ENCODE measurements at regions not wholly inside any gene's neighbourhood (a gene's known extent, or its start where the extent isn't known, plus 50 kb on each side); places are given as distances from the start of the nearest gene placed in this dataset.
"Not testable (repeated sequence)": the region's sequence is repeated elsewhere in the genome, so short reads cannot be mapped to it uniquely, and the experiment has no call there.

DNA sequence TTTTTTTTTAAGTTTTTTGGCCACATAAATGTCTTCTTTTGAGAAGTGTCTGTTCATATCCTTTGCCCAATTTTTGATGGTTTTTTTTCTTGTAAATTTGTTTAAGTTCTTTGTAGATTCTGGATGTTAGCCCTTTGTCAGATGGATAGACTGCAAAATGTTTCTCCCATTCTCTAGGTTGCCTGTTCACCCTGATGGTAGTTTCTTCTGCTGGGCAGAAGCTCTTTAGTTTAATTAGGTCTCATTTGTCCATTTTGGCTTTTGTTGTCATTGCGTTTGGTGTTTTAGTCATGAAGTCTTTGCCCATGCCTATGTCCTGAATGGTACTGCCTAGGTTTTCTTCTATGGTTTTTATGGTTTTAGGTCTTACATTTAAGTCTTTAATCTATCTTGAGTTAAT lies 320.9 kb upstream of the SETBP1 start:
- DNase-seq: not testable (repeated sequence)

DNA sequence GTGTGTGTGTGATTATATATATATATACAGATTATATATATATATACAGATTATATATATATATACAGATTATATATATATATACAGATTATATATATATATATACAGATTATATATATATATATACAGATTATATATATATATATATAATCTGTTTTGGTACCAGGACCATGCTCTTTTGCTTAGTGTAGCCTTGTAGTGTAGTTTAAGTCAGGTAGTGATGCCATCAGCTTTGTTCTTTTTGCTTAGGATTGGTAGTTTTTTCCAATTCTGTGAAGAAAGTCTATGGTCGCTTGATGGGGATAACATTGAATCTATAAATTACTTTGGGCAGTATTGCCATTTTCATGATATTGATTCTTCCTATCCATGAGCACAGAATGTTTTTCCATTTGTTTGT lies 318.5 kb upstream of the SETBP1 start:
- DNase-seq: not testable (repeated sequence)

DNA sequence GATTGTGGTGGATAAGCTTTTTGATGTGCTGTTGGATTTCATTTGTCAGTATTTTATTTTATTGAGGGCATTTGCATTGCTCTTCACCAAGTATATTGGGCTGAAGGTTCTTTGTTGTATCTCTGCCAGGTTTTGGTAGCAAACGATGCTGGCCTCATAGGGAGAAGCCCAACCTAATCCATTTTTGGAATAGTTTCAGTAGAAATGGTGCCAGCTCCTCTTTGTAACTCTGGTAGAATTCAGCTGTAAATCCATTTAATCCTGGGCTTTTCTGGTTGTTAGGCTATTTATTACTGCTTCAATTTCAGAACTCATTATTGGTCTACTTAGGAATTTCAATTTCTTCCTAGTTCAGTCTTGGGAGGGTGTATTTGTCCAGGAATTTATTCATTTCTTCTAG lies 309.8 kb upstream of the SETBP1 start:
- no peak for DNase-seq

DNA sequence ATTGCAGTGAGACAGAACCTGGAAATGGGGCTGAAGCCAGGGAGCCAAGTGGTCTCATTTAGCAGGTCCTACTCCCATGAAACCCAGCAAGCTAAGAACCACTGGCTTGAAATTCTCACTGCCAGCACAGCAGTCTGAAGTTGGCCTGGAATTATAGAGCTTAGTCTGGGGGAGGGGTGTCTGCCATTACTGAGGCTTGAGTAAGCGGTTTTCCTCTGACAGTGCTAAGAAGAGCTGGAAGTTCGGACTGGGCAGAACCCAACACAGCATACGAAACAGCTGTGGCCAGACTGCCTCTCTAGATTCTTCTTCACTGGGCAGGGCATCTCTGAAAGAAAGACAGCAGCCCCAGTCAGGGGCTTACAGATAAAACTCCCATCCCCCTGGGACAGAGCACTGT lies 305.7 kb upstream of the SETBP1 start:
- DNase-seq: no peak

DNA sequence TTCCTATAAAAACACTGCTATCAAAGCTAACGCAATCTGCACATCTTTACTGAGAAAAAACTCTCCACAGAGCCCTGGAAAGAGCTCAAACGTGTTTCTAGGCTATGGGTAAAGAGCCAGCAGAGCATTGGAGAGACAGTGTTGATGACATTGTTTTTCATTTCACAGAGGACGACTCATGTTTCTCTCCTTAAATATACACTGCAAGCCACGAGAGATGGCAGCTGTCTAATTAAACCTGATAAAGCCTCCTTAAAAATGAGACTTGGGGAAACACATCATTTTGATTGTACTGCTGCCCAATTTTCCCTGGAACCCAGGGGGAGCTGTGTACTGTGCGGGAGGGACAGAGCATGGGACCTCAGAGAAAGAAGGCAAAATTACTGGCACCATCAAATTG lies 294.3 kb upstream of the SETBP1 start:
- DNase-seq: no peak

DNA sequence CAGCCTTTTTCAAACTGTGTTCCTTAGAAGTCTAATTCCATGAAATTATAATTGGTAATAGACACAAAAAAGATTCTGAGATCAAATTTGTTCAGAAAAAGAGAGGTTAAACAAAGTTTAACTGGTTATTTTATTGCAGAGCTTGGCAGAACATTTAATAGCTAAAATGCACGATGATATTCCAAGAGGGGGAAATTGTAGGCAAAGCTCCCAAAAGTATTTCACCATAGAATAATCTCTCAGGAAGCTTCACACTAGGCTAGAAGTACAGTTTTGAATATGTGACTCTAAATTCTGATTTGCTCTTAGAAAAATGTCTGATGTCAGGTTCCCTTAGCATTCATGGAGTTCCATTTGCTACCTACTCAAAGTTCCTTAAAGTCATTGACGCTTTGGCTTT lies 292.4 kb upstream of the SETBP1 start:
- no peak for DNase-seq

DNA sequence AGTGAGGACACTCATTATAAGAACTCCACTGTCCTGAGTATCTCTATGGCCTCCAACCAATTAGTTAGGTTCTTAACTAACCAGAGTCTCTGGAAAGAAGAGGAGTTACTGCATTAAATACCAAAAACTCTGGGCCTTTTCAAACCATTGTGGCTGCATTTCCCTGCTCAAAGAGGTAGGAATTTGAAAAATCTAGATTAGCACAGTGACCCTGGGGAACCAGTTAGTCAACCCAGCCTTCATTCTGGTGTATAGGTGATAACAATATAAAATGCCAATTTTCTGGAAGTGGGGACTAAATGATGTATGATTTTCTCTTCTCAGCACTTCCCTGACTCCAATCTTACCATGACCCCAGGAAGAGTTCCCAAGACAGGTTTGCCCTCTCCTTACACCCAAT lies 287.8 kb upstream of the SETBP1 start:
- no peak for DNase-seq

DNA sequence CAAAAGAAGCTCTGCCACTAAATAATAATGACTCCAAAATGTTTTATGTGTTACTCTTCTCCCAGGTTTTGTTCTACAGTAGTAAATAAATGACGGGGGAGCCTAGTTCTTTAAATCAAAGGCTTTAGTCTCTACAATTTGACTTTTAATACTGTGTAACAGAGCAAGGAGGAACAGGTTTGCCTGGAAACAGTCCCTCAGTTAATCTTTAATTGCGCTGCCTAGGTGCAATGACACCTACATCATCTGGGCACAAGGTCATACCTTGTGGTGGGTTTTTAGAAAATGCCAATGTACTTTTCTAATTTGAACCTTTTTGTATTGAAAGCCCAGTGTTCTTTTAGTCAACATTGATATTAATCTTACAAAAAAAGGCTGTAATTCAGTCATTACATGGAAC lies 287.3 kb upstream of the SETBP1 start:
- DNase-seq: no peak

DNA sequence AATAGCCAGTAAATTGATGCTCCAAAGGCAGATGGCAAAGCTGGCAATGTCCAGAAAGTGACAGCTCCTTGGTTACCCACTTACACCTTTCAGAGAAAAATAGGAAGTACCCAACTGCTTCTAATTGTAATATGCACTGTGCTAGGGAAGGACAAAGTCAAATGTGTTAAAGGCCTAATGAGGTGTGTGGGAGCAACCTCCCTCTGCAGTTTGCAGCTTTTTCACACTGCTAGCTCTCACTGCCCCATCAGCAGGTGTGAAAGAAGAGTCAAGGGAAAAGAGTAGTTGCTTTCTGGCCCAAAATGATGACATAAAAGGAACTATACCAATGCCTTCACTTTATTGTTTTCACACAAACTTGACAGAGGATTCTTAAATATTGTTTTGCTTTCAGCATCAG lies 284.1 kb upstream of the SETBP1 start:
- no peak for DNase-seq

DNA sequence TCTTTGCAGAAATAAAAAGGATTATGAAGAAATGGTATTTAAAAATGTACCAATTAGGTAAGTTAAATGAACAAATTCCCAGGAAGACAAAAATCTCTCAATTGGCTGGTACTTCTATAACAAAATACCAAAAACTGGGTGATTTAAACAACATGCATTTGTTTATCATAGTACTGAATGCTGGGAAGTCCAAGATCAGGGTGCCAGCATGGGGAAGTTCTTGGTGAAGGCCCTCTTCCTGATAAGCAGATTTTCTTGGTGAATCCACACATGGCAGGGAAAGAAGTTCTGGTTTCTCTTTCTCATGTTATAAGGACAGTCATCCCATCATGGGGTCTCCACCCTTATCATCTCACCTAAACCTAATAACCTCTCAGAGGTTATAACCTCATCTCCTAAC lies 271.6 kb upstream of the SETBP1 start:
- no peak for DNase-seq

DNA sequence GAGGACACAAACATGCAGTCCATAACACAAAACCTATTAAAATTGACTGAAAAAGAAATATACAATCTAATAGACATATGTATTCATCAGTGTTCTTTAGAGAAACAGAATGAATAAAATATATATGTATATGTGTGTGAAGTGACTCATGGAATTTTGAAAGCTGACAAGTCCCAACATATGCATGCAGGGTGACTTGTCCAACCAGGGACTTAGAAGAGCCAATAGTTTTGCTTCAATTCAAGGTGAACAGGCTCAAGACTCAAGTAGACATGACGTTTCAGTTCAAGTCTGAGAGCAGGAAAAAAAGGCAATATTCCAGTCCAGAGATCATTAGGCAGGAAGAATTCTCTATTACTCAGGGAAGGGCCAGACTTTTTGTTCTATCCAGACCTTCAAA lies 271.2 kb upstream of the SETBP1 start:
- DNase-seq: no peak

DNA sequence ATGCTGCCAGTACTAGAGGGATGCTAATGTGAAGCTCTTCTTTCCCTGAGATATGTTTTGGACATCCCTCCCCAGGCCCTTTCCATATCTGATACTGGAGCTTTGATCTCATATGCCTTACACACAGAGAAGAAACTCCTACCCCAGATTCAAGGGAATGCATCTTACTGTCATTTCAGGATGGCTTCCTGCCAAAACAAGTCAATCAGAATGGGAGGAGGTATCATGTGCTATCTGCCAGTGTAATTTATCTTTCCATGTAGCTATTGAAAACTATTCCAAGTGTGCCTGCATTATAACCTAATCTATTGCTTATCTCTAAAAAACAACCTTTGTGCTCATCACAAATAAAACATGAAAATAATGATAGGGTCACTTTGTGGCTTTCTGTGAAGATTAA lies 269.9 kb upstream of the SETBP1 start:
- DNase-seq: no peak

DNA sequence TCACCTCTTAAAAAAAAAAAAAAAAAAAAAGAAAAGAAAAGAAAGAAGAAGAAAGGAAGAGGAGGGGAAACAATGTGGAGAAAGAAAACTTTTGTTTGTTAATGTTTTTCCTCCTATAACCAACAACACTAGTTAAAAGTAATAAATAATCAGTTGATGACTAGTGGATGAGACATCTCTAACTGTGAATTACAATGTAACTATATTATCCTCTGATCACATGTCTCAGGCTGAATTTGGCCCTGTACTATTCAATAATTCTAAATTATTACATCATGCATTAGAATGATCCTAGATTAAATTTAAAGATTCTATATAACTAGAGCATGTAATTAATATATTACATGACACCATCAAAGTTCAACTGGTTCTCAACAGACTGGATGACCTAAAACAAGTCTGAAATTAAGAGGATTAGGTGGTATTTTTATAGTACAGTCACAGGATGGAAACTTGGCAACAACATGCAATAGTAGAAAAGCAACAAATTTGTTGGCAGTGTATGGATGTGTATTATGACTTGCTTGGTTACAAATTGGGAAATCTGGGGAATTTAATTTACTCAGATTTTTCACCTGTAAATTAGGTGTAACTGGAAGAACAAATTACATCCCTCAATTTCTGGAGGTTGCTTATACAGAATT lies 269.3 kb upstream of the SETBP1 start:
- no peak for DNase-seq

DNA sequence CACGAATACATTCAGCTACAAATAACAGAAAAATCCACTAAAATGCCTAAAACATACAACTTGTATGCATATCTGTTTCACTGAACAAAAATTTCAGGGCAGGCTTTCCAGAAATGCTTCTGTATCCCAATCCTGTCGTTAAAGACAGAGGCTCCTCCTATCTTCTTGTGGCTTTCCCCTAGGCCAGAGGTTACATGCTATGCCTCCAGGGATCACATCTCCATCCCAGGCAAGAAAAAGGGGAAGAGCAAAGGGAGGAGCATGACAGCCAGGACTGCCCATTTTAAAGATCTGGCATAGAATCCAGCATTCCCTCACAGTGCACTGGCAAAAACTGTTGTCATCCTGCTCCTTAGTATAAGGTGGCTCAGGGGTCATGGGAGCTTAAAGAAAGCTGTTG lies 268.7 kb upstream of the SETBP1 start:
- no peak for DNase-seq

DNA sequence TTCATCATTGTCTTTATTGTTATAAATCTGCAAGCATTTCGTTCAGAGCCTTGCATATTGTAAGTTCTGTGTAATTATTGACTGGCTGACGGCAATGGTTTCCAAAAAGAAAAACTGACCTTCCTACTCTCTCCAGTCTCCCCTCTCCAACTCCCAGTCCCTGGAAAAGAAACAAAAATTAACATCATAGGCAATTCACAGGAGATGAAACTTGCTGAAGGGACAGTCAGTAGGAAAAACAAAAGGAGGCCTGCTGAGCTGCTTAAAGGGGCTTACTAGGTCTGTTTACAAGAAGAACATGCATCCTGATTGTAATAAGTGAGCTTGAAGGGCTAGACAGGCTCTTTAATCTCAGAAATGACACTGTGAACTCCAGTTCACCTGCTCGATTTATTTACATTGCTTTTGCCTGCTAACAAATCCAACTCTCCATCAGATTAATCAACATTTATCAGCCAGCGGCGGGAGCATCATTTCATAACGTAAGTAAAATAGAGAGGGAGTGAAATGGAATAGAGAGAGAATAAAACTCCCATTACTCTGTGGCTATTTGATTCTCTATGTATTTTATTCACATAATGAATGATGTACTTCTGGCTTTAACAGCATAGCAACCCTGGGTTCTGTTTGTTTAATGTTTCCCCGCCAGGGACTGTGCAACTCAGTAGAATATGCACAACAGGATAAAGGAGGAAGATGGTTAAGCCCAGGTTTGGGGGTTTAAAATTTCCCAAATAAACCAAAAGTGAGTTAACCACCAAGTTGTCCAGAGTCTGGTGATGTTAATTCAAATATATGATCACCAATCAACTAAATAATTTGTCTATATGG lies 256.7 kb upstream of the SETBP1 start:
- no peak for DNase-seq

DNA sequence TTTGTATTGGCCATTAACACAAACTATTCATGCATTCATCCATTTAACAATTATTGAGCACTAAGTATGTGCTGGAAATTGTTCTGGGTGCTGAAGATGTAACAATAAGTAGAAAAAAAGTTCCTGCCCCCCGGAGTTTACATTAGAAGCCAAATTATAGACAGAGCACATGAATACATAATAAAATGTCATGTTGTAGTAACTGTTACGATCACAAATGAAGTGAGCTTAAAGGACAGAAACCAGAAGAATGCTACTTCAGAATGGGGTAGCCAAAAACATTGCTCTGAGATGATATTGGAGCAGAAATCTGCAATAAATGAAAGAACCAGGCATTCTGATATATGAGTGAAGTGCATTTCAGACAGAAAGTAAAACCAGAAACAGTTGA lies 256.0 kb upstream of the SETBP1 start:
- DNase-seq: no peak

DNA sequence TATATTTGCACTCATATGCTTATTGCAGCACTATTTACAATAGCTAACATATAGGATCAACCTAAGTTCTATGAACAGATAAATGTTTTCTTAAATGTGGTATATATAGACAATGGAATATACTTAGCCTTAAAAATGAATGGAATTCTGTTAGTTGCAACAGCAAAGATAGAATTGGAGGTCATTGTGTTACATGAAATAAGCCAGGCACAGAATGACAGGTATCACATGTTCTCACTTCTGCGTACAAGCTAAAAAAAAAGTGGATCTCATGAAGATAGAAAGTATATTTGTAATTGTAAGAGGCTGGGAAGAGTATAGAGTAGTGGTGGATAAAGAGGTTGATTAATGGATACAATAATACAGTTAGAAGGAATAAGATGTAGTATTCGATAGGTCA lies 255.5 kb upstream of the SETBP1 start:
- DNase-seq: no peak

DNA sequence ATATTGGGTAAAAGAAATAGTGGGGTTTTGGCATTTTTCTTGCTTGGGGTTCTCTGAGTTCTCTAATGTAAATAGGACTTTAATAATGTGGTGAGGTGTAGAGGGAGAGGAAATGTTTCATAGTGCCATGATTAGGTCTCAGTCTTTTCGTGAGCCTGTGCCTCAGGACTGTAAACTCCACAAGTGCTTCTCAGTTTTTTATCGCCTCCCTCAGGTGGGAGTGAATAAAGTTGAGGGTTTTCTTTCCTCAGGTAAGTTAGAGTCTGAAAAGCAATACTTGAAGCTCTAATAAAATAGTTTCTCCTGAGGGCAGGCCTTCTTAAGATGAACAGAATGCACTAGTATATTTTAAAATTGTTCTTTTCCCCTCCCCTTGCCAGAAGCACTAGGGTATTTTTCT lies 243.1 kb upstream of the SETBP1 start:
- DNase-seq: no peak

DNA sequence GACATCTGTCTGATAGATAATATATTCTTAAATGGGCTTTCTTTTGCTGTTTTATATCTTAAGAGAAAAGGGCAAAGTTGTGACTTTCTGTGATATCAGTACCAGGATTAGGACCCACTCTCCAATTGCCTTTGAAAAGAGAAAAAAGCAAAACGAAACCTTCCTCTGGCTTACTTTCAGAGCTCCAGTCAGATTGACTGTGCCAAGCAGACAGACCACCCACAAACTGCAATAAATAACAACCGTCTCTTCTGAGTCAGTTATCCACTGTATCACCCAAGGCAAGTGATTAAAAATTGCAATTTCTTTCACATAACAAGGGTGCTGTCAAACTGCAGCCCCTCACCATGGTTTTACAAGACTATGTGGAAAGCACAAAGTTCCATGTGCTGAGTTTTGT lies 230.5 kb upstream of the SETBP1 start:
- DNase-seq: no peak

DNA sequence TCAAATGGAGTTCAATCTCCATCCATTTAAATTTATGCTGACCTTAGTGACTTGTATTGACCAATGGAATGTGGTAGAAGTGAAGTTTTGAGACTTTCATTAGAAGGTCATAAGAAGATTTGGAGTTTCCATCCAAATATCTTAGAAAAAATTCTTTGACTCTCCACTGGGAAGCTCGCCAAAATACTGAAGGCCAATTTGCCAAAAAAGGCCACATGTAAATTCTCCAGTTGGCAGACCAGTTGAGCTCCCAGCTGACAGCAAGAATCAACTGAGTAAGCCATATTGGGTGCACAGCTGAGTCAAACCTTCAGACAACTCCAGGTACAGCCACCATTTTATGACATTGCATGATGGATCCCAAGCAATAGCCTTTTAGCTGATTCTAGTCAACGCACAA lies 228.3 kb upstream of the SETBP1 start:
- DNase-seq: no peak

DNA sequence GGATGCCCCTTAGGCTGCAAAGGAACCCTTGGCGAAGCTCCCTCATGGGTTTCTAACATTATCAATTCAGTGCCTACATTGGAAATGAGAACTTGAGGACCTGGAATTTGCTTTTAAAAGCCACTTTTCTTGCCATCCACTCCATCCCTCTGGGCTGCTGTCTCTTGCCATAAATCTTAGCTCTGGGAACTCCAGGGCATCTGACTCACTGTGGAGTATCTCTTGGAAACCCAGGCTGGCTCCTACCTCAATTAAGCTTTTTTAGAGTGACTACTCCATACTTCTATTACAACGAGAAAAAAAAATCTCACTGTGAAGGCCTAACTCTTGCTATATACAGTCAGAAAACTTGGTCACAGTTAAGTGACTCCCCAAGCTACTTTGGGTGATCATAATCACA lies 227.2 kb upstream of the SETBP1 start:
- no peak for DNase-seq

DNA sequence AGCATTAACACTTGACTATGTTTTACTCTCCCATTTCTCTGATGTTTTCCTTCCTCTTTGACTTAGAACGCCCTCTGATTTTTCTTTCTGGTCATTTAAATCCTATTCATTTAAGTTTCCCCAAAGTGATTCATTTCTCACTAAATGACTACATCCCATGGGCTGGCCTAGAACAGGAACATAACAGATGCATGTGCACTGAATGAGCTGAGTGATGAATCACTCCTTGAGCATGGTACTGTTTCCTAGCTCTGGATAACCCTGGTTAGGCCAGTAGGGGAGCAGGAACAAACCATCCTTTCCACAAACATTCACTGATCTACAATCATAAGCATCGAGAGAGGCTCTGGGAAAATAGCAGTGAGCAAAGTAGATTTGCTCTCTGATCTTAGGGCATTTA lies 221.9 kb upstream of the SETBP1 start:
- DNase-seq: no peak

DNA sequence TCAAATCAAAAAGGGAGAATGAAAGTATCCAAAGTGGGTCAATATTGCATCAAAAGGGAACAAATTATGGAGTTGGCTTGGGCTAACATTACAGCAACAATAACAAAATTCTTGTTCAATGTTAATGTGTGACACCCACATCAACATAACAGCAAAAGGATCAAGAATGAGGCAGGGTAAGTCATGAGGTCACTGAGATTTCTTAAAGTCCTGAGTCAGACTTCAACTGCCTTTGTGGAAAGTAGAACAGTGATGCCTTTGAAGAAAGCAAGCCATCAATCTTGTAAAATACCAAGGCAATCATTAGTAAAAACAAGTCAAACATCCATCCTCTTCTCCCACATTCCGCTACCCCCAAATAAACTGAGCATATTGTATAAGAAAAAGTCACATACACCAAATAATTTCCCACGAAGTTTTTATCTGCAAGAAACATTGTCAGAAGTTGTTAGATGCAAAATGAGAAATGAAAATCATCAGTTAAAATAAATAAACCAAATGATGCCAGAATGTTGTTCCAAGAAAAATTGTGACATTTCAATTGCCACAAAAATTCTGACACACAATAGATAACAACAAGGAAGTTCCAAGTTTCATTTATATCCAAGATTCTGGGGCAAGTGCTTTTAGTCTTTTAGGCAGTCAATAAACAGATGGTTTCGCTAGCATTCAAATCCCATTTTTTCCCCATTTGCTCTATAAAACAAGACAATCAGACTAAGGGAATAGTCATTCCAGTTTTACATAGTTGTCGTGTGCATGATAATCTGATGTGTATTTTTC lies 216.1 kb upstream of the SETBP1 start:
- DNase-seq: no peak

DNA sequence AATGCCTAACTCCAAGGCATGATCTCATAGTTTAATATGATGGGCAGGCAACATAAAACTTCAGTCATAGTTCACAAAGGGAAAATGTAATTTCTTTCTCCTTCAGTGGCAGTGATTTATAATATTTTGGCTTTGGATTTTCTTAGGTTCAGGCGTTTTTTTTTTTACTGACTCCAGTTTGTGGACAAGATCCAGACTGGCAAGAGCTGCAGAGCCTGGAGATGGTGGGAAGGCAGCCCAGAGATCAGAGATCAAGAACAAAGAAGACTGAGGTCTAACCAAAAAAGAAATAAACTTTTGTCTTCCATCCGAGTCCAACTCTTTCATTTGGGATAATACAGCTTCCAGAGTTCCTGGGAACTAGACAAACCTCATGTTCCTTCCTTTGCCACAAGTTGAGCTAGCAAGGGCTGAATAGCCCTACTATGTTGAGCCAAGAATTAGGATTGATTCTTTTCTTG lies 215.3 kb upstream of the SETBP1 start:
- DNase-seq: no peak

Measured in stimulated activated CD4-positive, alpha-beta T cell treated with anti-CD3 and anti-CD28 coated beads, Interleukin-1b, Interleukin-23, amount 100 ng/mL, for 48 hours (primary cell).